SK-N-MC (cell line): ENCODE measurements at regions not wholly inside any gene's neighbourhood (a gene's known extent, or its start where the extent isn't known, plus 50 kb on each side); places are given as distances from the start of the nearest gene placed in this dataset.

Source experiments
- DNase-seq: peaks from one replicate; pipeline ENCODE4 v3.0.0-alpha.2; 2011; ENCODE audit warnings: low read depth, low spot score
- H3K27ac ChIP-seq: fragments of 200-600 bp; sonication (generic); 2 replicates; pipeline ENCODE4 v1.5.1; 2016; ENCODE audit warnings: mixed run types
- H3K36me3 ChIP-seq: fragments of 200-600 bp; sonication (generic); 2 replicates; pipeline ENCODE4 v1.6.1; 2017; ENCODE audit warnings: antibody characterized with exemption, low read length, mixed read lengths; ENCODE audit not compliant: insufficient read depth
- H3K4me3 ChIP-seq: fragments of 200-600 bp; sonication (generic); 2 replicates; pipeline ENCODE4 v1.5.1; 2016
- H3K9ac ChIP-seq: fragments of 200-600 bp; sonication (generic); 2 replicates; pipeline ENCODE4 v1.8.0; 2017; ENCODE audit warnings: mixed run types, mixed read lengths; ENCODE audit not compliant: insufficient read length
- H3K9me3 ChIP-seq: fragments of 200-600 bp; sonication (generic); 2 replicates; pipeline ENCODE4 v1.6.1; 2017; ENCODE audit warnings: low read depth, mild to moderate bottlenecking, antibody characterized with exemption, low read length, moderate library complexity, mixed read lengths
- EZH2 ChIP-seq: fragments of 200-600 bp; sonication (generic); IDR thresholded peaks from one replicate; pipeline ENCODE4 v1.6.1; 2017; ENCODE audit warnings: antibody characterized with exemption
- FOXP2 ChIP-seq: optimal IDR thresholded peaks from 2 replicates; pipeline ENCODE3; 2011; ENCODE audit warnings: mild to moderate bottlenecking, moderate library complexity; ENCODE audit not compliant: insufficient read depth; ENCODE audit errors: extremely low read length, control extremely low read depth
- POLR2AphosphoS5 ChIP-seq: IDR thresholded peaks from 2 replicates; pipeline ENCODE4 v1.6.1; 2012; ENCODE audit warnings: mild to moderate bottlenecking, low read depth, low read length, borderline replicate concordance

DNA sequence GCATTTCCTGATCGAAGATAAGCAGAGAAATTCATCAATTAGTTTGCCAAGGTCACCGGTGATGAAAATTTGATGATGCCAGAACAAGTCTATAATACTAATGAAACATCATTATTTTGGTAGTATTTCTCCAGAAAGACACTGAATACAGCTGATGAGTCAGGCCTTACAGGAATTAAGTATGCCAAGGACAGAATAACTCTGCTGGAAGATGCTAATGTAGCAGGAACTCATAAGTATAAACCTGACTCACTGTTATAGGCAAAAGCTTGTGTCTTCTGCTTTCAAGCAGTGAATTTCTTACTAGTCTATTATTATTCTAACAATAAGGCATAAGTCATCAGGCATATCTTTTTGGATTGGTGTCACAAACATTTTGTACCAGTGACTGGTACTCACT lies 1825.1 kb upstream of the IGFBP7 start:
- TF ChIP-seq FOXP2 (no peak), POLR2AphosphoS5 (no peak), EZH2 (no peak)
- DNase-seq, result no peak
- H3K27ac ChIP-seq, result no peak overlapping the region

DNA sequence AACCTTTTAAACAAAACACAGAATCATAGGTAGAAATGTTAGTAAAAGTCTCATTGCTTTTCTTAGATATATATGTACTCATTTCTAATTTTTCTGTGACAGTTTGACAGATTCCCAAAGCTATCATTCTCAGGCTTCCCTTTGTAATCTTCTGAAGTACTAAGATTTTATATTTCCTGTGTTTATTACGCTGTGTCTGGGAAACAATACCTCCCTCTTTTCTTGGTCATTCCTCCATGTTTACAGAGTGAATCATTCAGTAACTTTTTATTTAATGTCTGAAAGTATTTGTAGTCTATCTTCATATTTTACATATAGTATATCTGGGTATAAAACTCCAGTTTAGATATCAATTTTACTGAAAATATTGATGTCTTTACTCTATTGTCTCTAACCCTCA lies 1826.3 kb upstream of the IGFBP7 start:
- Histone ChIP-seq H3K4me3 (no peak overlapping the region), H3K9me3 (no peaks in the 10 kb centered on the region), H3K36me3 (no peaks in the 10 kb centered on the region), H3K9ac (no peak overlapping the region), H3K27ac (no peak overlapping the region)
- TF ChIP-seq EZH2 (no peak), POLR2AphosphoS5 (no peak), FOXP2 (no peak)
- DNase-seq, result no peak

More for the DNA sequence above, 1825.1 kb upstream of the IGFBP7 start:
- Histone ChIP-seq H3K4me3 (no peak overlapping the region), H3K36me3 (no peaks in the 10 kb centered on the region), H3K9ac (no peak overlapping the region), H3K9me3 (no peaks in the 10 kb centered on the region)

DNA sequence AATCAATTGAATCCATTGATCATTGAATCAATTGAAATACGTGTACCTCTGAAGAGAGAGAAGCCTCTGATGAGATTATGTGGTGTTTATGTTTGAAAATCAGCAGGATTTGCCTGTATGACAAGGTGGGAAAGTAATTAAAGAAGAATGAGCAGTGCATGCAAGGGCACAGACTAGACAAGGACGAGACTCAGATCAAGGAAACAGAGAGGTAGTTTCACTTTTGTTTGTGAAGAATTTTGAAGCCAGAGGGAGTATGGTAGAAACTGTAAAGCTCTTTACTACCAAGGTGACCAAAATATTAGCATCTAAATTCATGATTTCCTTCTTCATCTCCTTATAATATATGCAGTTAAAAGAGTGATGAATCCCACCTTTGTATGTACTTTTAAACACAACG lies 1830.0 kb upstream of the IGFBP7 start:
- no peak overlapping the region for H3K4me3 ChIP-seq
- no peak overlapping the region for H3K27ac ChIP-seq
- no peaks in the 10 kb centered on the region for H3K36me3 ChIP-seq
- no peak overlapping the region for H3K9ac ChIP-seq
- no peak for DNase-seq
- TF ChIP-seq FOXP2, result no peak
- TF ChIP-seq POLR2AphosphoS5, result no peak
- no peak for TF ChIP-seq EZH2
- H3K9me3 ChIP-seq, result no peaks in the 10 kb centered on the region

DNA sequence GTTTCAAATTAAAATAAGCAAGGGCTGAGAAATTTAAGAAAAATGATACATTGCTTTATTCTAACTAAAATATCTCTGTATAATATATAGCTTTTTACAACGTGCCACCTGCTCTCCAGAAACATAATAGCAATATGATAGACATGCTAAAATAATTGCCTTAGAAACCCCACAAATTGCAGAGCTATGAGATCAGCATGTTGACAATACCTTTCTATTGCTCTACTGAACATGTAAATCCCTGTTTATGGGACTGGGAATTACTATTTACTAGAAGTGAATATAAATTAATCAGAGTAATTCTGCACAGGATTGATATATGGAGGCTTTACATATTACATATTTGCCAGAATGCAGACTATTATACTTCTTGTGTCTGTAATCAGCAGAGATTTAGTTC lies 1831.1 kb upstream of the IGFBP7 start:
- H3K4me3 ChIP-seq, result no peak overlapping the region

DNA sequence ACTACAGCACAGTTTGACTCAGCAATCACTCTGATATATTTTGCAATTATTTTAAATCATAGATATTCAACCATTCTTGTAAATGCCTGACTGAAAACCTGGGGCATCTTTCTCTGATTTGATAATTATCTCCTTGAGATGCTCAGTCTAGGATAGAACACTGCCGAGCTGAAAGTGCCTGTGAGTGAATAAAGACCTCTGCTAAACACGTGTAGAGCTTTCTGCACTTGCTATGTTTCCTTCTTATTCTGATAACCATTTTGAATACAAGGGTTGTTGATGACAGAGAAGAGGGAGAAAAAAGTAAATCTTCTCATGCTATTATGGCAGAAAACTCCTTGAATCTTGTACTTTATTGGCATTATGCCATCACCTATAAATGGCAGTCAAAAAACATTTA lies 1843.4 kb upstream of the IGFBP7 start:
- TF ChIP-seq POLR2AphosphoS5 (no peak), EZH2 (no peak), FOXP2 (no peak)
- Histone ChIP-seq H3K9me3 (no peaks in the 10 kb centered on the region), H3K4me3 (no peak overlapping the region), H3K27ac (no peak overlapping the region), H3K9ac (no peak overlapping the region), H3K36me3 (no peaks in the 10 kb centered on the region)
- DNase-seq, result no peak

More for the DNA sequence above, 1831.1 kb upstream of the IGFBP7 start:
- Histone ChIP-seq H3K9ac (no peak overlapping the region), H3K27ac (no peak overlapping the region), H3K36me3 (no peaks in the 10 kb centered on the region), H3K9me3 (no peaks in the 10 kb centered on the region)
- TF ChIP-seq POLR2AphosphoS5, result no peak
- DNase-seq, result no peak

DNA sequence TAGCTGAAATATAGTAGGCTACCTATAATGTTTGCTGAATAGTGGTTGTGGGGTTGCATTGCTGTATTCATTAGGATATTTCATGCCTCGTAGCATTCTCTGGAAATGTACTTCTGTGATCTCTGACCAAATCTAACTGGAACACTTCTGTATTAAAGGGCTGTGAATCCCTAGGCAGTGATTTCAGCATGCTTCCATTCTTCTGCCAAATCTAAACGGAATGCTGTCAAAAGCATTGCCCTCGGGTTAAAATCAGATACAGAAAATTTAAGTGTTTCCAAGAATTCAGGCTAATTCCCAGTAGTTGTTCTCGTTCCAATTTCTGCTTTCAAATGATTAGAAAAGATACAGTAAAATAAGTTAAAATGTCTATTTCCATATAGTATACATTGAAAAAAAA lies 1847.5 kb upstream of the IGFBP7 start:
- H3K9me3 ChIP-seq, result no peaks in the 10 kb centered on the region
- H3K27ac ChIP-seq, result no peak overlapping the region
- H3K4me3 ChIP-seq, result no peak overlapping the region
- no peak for TF ChIP-seq POLR2AphosphoS5
- TF ChIP-seq FOXP2, result no peak
- TF ChIP-seq EZH2, result no peak
- H3K9ac ChIP-seq, result no peak overlapping the region
- no peak for DNase-seq
- H3K36me3 ChIP-seq, result no peaks in the 10 kb centered on the region

DNA sequence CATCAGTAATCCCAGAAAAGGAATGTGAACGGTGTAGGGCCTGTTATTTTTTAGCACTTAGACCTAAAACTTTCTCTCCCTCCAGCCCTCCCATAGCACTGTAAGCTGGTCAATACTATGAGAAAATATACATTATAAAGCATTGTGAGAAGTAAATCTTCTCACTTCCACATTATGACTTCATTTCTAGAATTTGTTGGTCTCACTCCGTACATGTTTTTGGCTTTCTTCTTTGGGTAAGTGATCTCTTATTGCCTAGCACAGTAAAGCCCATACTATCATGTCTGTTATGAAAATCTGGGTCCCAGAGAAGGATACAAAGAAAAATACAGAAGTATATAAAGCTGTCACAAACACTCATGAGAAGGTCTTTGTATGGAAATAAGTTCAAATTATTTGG lies 1851.1 kb upstream of the IGFBP7 start:
- DNase-seq, result no peak
- no peaks in the 10 kb centered on the region for H3K9me3 ChIP-seq
- H3K4me3 ChIP-seq, result no peak overlapping the region
- no peak for TF ChIP-seq FOXP2
- TF ChIP-seq EZH2, result no peak
- no peak overlapping the region for H3K9ac ChIP-seq
- H3K36me3 ChIP-seq, result no peaks in the 10 kb centered on the region
- H3K27ac ChIP-seq, result no peak overlapping the region

DNA sequence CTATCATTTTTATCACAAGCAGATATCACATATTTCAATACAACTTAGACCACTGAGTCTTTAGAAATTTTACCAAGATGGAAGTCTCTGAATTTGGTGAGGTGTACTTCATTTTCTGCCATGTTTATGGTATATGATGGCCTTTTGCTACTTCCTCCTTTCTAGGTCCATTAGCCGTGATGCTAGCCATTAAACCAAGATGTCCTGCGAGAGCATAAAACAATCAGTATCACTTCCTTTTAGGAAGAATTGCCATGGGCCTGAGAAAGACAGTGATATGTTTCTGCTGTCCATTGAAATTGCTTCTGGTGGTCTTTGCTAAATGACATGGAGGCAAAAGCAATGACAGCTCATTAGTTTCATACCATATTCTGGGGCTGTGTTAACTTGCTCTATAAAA lies 1851.7 kb upstream of the IGFBP7 start:
- H3K36me3 ChIP-seq, result no peaks in the 10 kb centered on the region
- no peak overlapping the region for H3K27ac ChIP-seq
- no peaks in the 10 kb centered on the region for H3K9me3 ChIP-seq
- DNase-seq, result no peak
- no peak overlapping the region for H3K9ac ChIP-seq
- no peak for TF ChIP-seq EZH2
- TF ChIP-seq POLR2AphosphoS5, result no peak
- no peak for TF ChIP-seq FOXP2
- no peak overlapping the region for H3K4me3 ChIP-seq

DNA sequence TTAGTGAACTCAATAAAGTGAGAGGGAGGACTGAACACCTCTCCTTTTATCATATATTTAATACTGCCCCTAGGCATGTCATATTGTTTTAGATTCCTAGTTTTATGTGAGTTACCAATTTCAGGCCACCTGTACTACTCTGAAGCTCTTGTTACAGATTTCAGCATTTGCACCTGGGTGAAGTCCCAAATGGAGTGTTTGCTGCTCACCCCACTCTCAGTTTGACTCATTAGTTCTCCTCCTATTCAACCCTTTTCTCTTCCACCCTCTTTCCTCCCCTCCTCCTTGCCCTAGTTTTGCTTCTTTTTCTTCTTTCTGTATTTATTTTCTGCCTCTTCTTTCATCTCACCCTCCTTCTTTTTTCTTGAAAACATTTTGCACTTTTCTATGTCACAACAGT lies 1852.2 kb upstream of the IGFBP7 start:
- no peak overlapping the region for H3K4me3 ChIP-seq
- no peaks in the 10 kb centered on the region for H3K36me3 ChIP-seq
- no peaks in the 10 kb centered on the region for H3K9me3 ChIP-seq
- TF ChIP-seq EZH2 (no peak), FOXP2 (no peak), POLR2AphosphoS5 (no peak)
- no peak overlapping the region for H3K9ac ChIP-seq
- DNase-seq, result no peak
- no peak overlapping the region for H3K27ac ChIP-seq

DNA sequence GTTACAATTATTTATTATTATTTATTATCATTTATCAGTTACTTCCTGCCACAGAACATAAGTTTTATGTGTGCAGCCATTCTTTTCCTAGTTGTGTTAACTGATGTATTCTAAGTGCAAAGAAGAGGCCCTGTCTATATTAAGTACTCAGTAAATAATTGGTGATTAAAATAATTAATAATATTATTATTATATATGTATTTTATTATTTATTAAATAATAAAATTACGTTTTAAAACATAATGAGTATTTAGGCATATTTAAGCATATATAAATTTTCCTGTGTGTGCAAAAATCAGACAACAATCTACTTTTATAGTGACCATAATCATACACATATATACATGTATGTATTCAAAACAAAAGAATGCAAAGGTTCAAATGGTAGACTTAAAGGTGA lies 1871.6 kb upstream of the IGFBP7 start:
- H3K4me3 ChIP-seq, result no peak overlapping the region
- no peak for TF ChIP-seq POLR2AphosphoS5
- no peak for TF ChIP-seq FOXP2
- TF ChIP-seq EZH2, result no peak
- DNase-seq, result no peak
- H3K36me3 ChIP-seq, result no peaks in the 10 kb centered on the region
- no peak overlapping the region for H3K27ac ChIP-seq
- no peaks in the 10 kb centered on the region for H3K9me3 ChIP-seq
- no peak overlapping the region for H3K9ac ChIP-seq
